Epithelial cell of proximal tubule (primary cell): ENCODE measurements at regions not wholly inside any gene's neighbourhood (a gene's known extent, or its start where the extent isn't known, plus 50 kb on each side); places are given as distances from the start of the nearest gene placed in this dataset.

Source experiments
- DNase-seq: peaks from one replicate; pipeline ENCODE4 v3.0.0-alpha.2; 2011; ENCODE audit warnings: low read depth
- H3K4me3 ChIP-seq: 2 replicates; pipeline ENCODE4 v1.5.1; 2011; ENCODE audit warnings: low read depth, mild to moderate bottlenecking, low read length
- CTCF ChIP-seq: conservative IDR thresholded peaks from 2 replicates; pipeline ENCODE4 v1.5.1; 2012; ENCODE audit warnings: low read depth, mild to moderate bottlenecking, low read length

- no peak for TF ChIP-seq CTCF
- no peak for DNase-seq
- no peak overlapping the region for H3K4me3 ChIP-seq
Observed at GRCh38 chr4:22052076-22052475, 103.5 kb upstream of the KCNIP4 start.

- H3K4me3 ChIP-seq, result no peak overlapping the region
- DNase-seq, result no peak
- no peak for TF ChIP-seq CTCF
Observed at GRCh38 chr4:22048323-22048722, 99.8 kb upstream of the KCNIP4 start.

- no peak for TF ChIP-seq CTCF
- H3K4me3 ChIP-seq, result no peak overlapping the region
- DNase-seq, result no peak
Observed at GRCh38 chr4:22047793-22048192, 99.2 kb upstream of the KCNIP4 start.

- H3K4me3 ChIP-seq, result no peak overlapping the region
- no peak for TF ChIP-seq CTCF
- no peak for DNase-seq
Observed at GRCh38 chr4:22045051-22045630, 96.6 kb upstream of the KCNIP4 start.

DNA sequence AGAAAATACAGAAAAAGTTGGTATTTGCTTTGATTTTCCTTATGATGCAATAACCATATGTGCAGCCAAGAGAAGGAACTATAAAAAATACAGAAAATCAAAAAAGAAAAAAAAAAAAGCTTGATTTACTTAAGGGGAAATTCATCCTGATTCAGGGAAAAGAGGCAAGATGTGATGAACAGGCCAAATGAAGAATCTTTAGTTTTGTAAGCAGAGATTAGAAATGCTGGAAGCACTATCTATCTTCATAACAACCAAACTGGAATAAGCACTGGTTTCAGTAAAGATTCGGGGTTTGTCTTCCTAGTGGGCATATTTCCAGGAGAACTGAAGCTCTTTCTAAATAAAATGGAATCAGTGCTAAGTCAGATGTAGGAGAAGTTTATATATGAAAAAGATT lies 82.9 kb upstream of the KCNIP4 start:
- TF ChIP-seq CTCF, result no peak
- H3K4me3 ChIP-seq, result no peak overlapping the region
- no peak for DNase-seq

DNA sequence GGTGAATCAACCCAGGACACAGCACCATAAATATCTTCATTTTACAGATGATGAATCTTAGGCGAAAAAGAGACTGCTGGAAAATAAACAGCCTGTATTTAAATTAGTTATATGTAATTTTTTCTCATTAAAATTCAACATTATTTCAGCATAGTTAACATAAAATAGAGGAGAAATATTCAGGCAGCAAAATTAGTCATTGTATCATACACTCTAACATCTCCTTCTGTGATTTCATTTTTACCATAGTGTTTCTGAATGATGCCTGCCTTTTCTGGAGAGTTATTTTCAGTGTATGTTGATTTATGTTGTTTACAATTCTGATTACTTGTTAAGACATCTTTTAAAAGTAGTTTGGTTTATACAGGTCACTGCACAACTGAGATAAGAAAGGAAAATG lies 82.3 kb upstream of the KCNIP4 start:
- no peak for DNase-seq
- H3K4me3 ChIP-seq, result no peak overlapping the region
- TF ChIP-seq CTCF, result no peak

DNA sequence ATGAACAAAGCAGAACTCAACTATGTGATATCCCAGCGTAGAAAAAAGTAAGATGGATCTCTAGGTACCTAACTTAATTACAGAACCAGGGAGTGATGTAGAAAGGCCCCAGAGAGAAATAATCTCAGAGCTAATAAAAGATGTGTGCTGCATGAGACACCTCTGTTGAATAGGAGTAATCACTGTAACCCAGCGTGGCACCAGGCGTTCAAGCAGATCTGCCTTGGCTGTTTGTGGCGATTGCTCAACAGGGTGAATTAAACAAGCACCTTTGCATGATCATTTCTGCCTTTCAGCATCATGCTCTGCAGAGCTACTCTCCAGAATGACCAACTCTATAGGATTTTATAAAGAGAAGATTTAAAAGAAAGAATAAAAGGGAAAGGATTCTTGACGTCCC lies 81.7 kb upstream of the KCNIP4 start:
- no peak overlapping the region for H3K4me3 ChIP-seq
- no peak for DNase-seq
- TF ChIP-seq CTCF, result no peak
